CD4-positive, alpha-beta memory T cell (primary cell): ENCODE measurements at regions not wholly inside any gene's neighbourhood (a gene's known extent, or its start where the extent isn't known, plus 50 kb on each side); places are given as distances from the start of the nearest gene placed in this dataset.

Source experiments
- CTCF ChIA-PET: fragments of 350-600 bp; sonication (Branson Sonifier 250); formaldehyde crosslinking; loops from one replicate; lab custom pipeline; 2021; ENCODE audit warnings: inconsistent platforms; ENCODE audit not compliant: partially characterized antibody; lab: Charles Lee
- POLR2A ChIA-PET: fragments of 350-600 bp; sonication (Branson Sonifier 250); formaldehyde crosslinking; loops from one replicate; lab custom pipeline; 2021; ENCODE audit not compliant: partially characterized antibody; lab: Charles Lee
- DNase-seq, 5 donors: peaks; one replicate each; pipeline versions ENCODE4 v3.0.0 to v3.0.0-alpha.2; 2020 to 2022; ENCODE audit warnings: mixed read lengths in 1 of 5
- H3K27ac ChIP-seq: one replicate; pipeline ENCODE4 v1.7.0; 2013; ENCODE audit warnings: low read depth, low read length
- H3K27me3 ChIP-seq: 2 replicates; pipeline ENCODE4 v1.7.0; 2013; ENCODE audit warnings: mild to moderate bottlenecking, low read length, moderate library complexity; ENCODE audit not compliant: insufficient read depth
- H3K36me3 ChIP-seq: 2 replicates; pipeline ENCODE4 v1.7.0; 2013; ENCODE audit warnings: mild to moderate bottlenecking, low read length, moderate library complexity; ENCODE audit not compliant: insufficient read depth
- H3K4me1 ChIP-seq: 2 replicates; pipeline ENCODE4 v1.7.0; 2013; ENCODE audit warnings: mild to moderate bottlenecking, low read length, moderate library complexity; ENCODE audit not compliant: insufficient read depth
- H3K4me3 ChIP-seq, 2 donors: one replicate each; pipeline ENCODE4 v1.7.0; 2013; ENCODE audit warnings: low read length in 2 of 2, mild to moderate bottlenecking in 1 of 2
- H3K9me3 ChIP-seq, 2 donors: one replicate each; pipeline ENCODE4 v1.7.0; 2013; ENCODE audit warnings: low read length in 2 of 2, control low read depth in 1 of 2; ENCODE audit not compliant: control insufficient read depth in 1 of 2
- H3K27ac Mint-ChIP-seq, 7 donors: one replicate each; pipeline ENCODE4 v1.8.0; 2020 to 2021; ENCODE audit warnings: mixed read lengths in 7 of 7, mild to moderate bottlenecking in 6 of 7, inconsistent platforms in 3 of 7, moderate library complexity in 3 of 7
- H3K27me3 Mint-ChIP-seq, 2 donors: one replicate each; pipeline ENCODE4 v1.8.0; 2020 to 2021; ENCODE audit warnings: mixed read lengths in 2 of 2
- H3K36me3 Mint-ChIP-seq, 2 donors: one replicate each; pipeline ENCODE4 v1.8.0; 2020 to 2021; ENCODE audit warnings: mixed read lengths in 2 of 2, inconsistent platforms in 1 of 2, mild to moderate bottlenecking in 1 of 2
- H3K4me1 Mint-ChIP-seq, 4 donors: one replicate each; pipeline ENCODE4 v1.8.0; 2020 to 2021; ENCODE audit warnings: mixed read lengths in 4 of 4, mild to moderate bottlenecking in 1 of 4
- H3K4me3 Mint-ChIP-seq, 8 donors: one replicate each; pipeline ENCODE4 v1.8.0; 2020 to 2021; ENCODE audit warnings: mixed read lengths in 8 of 8, mild to moderate bottlenecking in 7 of 8, moderate library complexity in 6 of 8, inconsistent platforms in 3 of 8
- H3K9me3 Mint-ChIP-seq, 8 donors: one replicate each; pipeline ENCODE4 v1.8.0; 2020 to 2021; ENCODE audit warnings: mixed read lengths in 8 of 8, mild to moderate bottlenecking in 5 of 8, inconsistent platforms in 3 of 8, moderate library complexity in 1 of 8
- intact Hi-C: fragments of 100-400 bp; cut with micrococcal nuclease; formaldehyde crosslinking; loops from one replicate; pipeline ENCODE4 v1.15.1; 2023

DNA sequence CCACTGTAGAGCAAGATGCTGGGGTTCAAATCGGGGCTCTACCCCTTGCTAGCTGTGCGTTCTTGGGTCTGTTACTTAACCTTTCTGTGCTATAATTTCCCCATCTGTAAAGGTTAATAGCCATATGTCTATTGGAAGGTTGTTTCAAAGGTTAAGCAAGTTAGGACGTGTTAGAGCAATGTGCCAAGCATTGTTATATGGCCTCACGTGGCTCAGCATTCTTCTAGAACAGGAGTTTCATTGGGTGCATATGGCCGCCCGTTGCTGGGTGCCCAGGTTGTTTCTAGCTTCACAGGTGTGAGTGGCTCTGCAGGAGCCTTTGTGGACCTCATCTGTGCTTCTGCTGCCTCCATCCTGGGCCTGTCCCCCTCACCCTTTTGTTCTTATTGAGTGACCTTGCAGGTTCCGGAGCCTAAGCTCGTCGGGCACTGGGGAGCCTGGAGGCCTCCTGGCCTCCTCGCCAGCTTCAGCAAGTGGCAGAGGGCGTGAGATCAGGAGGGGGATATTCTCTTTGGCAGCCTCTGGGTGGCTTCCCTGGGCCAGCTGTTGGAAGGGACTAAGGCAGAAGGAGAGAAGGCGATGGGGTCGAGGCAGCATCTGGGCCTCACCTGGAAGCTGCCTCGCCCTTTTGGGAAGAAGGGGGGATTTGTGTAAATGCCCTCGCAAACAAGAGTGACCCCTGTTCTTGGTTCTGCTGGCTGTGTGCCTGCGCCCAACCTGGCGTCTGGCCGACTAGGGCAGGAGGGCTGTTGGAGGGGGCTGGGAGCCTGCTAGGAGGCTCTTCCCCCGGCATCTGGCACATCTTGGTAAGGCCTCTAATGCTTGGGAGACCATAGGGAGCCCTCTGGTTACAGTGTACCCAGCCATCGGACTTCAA lies 80.2 kb upstream of the CIBAR2 start:
- CTCF ChIA-PET: no interaction called here
- peaks cover 11 to 15% of the 10 kb centered on the region in 2 donors for H3K27me3 Mint-ChIP-seq
- POLR2A ChIA-PET: no interaction called here
- intact Hi-C loops: no loop called here
- Histone ChIP-seq H3K27me3 (no peaks in the 10 kb centered on the region), H3K27ac (no peak overlapping the region), H3K4me1 (no peaks in the 10 kb centered on the region), H3K4me3 (no peak overlapping the region), H3K9me3 (no peaks in the 10 kb centered on the region), H3K36me3 (no peaks in the 10 kb centered on the region)
- H3K9me3 Mint-ChIP-seq: peaks cover 0 to 34% (median 14%) of the 10 kb centered on the region in 8 donors
- H3K4me1 Mint-ChIP-seq: no peaks in the 10 kb centered on the region
- H3K27ac Mint-ChIP-seq: no peak overlapping the region
- no peak overlapping the region for H3K4me3 Mint-ChIP-seq
- DNase-seq: no peak
- no peaks in the 10 kb centered on the region for H3K36me3 Mint-ChIP-seq

DNA sequence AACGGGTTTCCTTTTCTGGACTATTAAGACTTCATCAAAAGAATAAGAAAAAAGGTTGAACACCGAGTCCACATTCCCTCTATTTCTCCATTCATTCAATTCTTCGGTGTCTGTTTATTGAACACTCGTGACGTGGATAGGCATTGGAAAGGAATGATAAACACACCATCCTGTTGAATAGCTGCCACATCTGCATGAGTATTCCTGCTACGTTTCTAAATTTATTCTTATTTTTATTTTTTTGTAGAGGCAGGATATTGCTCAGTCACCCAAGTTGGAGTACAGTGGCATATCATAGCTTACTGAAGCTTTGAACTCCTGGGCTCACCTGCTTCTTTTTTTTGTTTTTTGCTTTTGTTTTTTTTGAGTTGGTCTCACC lies 80.8 kb upstream of the CIBAR2 start:
- Histone ChIP-seq H3K4me1 (no peaks in the 10 kb centered on the region), H3K27me3 (no peaks in the 10 kb centered on the region), H3K4me3 (no peak overlapping the region), H3K36me3 (no peaks in the 10 kb centered on the region), H3K9me3 (no peaks in the 10 kb centered on the region), H3K27ac (no peak overlapping the region)
- POLR2A ChIA-PET: no interaction called here
- Mint-ChIP-seq H3K4me3 (no peak overlapping the region), H3K27ac (no peak overlapping the region), H3K36me3 (no peaks in the 10 kb centered on the region), H3K9me3 (peaks cover 0 to 34% (median 14%) of the 10 kb centered on the region in 8 donors), H3K27me3 (peaks cover 11 to 14% of the 10 kb centered on the region in 2 donors), H3K4me1 (no peaks in the 10 kb centered on the region)
- no peak for DNase-seq
- intact Hi-C loops: no loop called here
- CTCF ChIA-PET: no interaction called here

DNA sequence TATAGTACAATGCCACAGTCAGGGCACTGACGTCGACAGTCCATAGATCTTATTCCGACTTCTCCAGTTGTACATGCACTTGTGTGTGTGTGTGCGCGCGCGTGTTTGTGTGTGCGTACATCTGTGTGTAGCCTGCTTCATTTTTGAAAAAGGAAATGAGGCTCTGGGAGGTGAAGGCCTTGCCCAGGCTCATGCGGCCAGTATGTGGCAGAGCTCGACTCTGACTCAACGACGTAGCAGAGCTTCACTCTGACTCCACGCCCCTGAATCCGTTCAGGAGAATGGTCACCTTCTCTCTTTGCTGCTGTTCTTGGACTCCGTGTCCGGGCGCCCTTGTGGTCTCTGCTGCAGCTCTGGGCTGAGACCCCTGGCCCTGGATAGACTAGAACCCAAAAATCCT lies 81.6 kb upstream of the CIBAR2 start:
- H3K27me3 ChIP-seq: no peaks in the 10 kb centered on the region
- CTCF ChIA-PET: no interaction called here
- Mint-ChIP-seq H3K4me3 (no peak overlapping the region), H3K27me3 (peaks cover 11% of the 10 kb centered on the region in 2 donors), H3K27ac (no peak overlapping the region), H3K9me3 (peaks cover 0 to 26% (median 10%) of the 10 kb centered on the region in 8 donors), H3K4me1 (no peaks in the 10 kb centered on the region), H3K36me3 (no peaks in the 10 kb centered on the region)
- no peaks in the 10 kb centered on the region for H3K9me3 ChIP-seq
- H3K36me3 ChIP-seq: no peaks in the 10 kb centered on the region
- H3K4me1 ChIP-seq: no peaks in the 10 kb centered on the region
- no peak overlapping the region for H3K27ac ChIP-seq
- POLR2A ChIA-PET: no interaction called here
- intact Hi-C loops: no loop called here
- H3K4me3 ChIP-seq: no peak overlapping the region
- no peak for DNase-seq

- ChIA-PET CTCF (no interaction called here), POLR2A (no interaction called here)
- Mint-ChIP-seq H3K27ac (no peak overlapping the region), H3K36me3 (no peaks in the 10 kb centered on the region), H3K4me1 (no peaks in the 10 kb centered on the region), H3K4me3 (no peak overlapping the region), H3K9me3 (peaks cover 0 to 19% (median 8%) of the 10 kb centered on the region in 8 donors), H3K27me3 (peaks cover 8 to 11% of the 10 kb centered on the region in 2 donors)
- Histone ChIP-seq H3K9me3 (no peaks in the 10 kb centered on the region), H3K27me3 (no peaks in the 10 kb centered on the region), H3K36me3 (no peaks in the 10 kb centered on the region), H3K4me3 (no peak overlapping the region), H3K27ac (no peak overlapping the region), H3K4me1 (no peaks in the 10 kb centered on the region)
- intact Hi-C loops: no loop called here
- DNase-seq: no peak
Measured at GRCh38 chr16:85194307-85195270, 82.3 kb upstream of the CIBAR2 start.

- CTCF ChIA-PET: no interaction called here
- H3K36me3 Mint-ChIP-seq: no peaks in the 10 kb centered on the region
Measured at GRCh38 chr16:85195271-85195647, 83.0 kb upstream of the CIBAR2 start.

GRCh38 chr16:85195900-85196772 lies 83.9 kb upstream of the CIBAR2 start:
- H3K27me3 Mint-ChIP-seq: peaks cover 8 to 11% of the 10 kb centered on the region in 2 donors
- no peak overlapping the region for H3K27ac Mint-ChIP-seq
- H3K9me3 ChIP-seq: no peaks in the 10 kb centered on the region
- no peaks in the 10 kb centered on the region for H3K36me3 Mint-ChIP-seq
- H3K27ac ChIP-seq: no peak overlapping the region
- CTCF ChIA-PET: no interaction called here
- POLR2A ChIA-PET: no interaction called here
- no peak overlapping the region for H3K4me3 Mint-ChIP-seq
- H3K36me3 ChIP-seq: no peaks in the 10 kb centered on the region
- H3K4me3 ChIP-seq: no peak overlapping the region
- intact Hi-C loops: no loop called here
- no peaks in the 10 kb centered on the region for H3K4me1 Mint-ChIP-seq
- H3K4me1 ChIP-seq: no peaks in the 10 kb centered on the region
- no peaks in the 10 kb centered on the region for H3K27me3 ChIP-seq
- H3K9me3 Mint-ChIP-seq: peaks cover 0 to 9% (median 1%) of the 10 kb centered on the region in 8 donors
- DNase-seq: no peak

More at GRCh38 chr16:85195271-85195647, 83.0 kb upstream of the CIBAR2 start:
- H3K4me3 Mint-ChIP-seq: no peak overlapping the region
- Histone ChIP-seq H3K4me1 (no peaks in the 10 kb centered on the region), H3K9me3 (no peaks in the 10 kb centered on the region), H3K27me3 (no peaks in the 10 kb centered on the region), H3K4me3 (no peak overlapping the region), H3K27ac (no peak overlapping the region), H3K36me3 (no peaks in the 10 kb centered on the region)
- POLR2A ChIA-PET: no interaction called here
- intact Hi-C loops: no loop called here
- H3K4me1 Mint-ChIP-seq: no peaks in the 10 kb centered on the region
- peaks cover 0 to 12% (median 3%) of the 10 kb centered on the region in 8 donors for H3K9me3 Mint-ChIP-seq
- H3K27me3 Mint-ChIP-seq: peaks cover 8 to 11% of the 10 kb centered on the region in 2 donors
- DNase-seq: no peak
- H3K27ac Mint-ChIP-seq: no peak overlapping the region
